HG02610 (cell line): ENCODE measurements at regions not wholly inside any gene's neighbourhood (a gene's known extent, or its start where the extent isn't known, plus 50 kb on each side); places are given as distances from the start of the nearest gene placed in this dataset.
"Not testable (repeated sequence)": the region's sequence is repeated elsewhere in the genome, so short reads cannot be mapped to it uniquely, and the experiment has no call there.

Source experiments
- ATAC-seq: cut with Tn5 transposase; IDR thresholded peaks from one replicate; pipeline ENCODE4 v1.9.1; 2021; ENCODE audit warnings: mild to moderate bottlenecking, moderate library complexity; ENCODE audit not compliant: unreplicated experiment

DNA sequence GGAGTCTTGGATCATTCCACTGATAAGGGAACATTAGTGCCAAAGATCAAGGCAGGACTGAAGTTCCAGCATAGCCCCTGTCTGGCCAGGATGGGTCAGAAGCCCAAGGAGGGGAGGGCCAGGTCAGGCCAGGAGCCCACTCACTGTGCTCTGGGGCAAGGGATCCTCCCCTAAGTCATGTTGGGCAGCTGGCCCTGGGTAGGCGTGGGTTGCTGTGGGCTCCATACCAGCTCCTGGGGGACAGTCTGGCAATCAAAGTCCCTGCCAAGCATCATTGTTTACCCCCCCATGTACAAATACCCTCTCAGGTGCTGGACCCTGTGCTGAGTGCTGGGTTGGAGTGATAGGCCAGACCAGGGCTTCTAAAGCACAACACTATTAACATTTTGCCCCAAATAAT, 130.5 kb downstream of the IRX5 start:
- ATAC-seq = no peak

DNA sequence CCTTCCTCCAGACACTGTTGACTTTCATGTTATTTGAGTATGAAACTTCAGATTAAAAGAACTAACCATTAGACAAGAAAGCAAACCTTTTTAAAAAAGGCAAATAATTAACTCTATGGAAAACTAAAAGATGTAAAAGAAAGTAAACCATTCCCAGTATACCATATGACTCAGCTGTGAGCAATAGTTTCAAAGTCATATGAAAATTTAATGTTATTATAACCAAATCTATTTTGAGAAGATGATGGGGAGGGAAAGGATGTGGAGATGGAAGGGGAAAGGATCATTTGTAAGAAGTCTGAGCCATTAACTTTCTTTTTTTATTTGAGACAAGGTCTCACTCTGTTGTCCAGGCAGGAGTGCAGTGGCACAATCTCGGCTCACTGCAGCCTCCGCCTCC, 131.8 kb downstream of the IRX5 start:
- no peak for ATAC-seq

DNA sequence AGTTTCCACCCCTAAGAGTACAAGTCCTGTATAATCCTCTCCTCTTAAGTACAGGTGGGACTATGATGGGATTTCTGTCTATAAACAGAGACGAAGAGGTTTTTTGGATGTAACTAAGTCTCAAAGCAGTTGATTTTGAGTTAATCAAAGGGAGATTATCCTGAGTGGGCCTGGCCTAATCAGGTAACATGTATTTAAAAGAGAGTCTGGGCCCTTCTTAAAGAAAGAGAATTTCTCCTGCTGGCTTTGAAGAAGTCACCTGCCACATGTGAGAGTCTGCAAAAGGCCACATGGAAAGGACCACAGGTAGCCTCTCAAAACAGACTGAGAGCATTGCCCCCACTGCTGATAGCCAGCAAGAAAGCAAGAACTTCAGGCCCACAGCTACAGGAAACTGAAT, 142.3 kb downstream of the IRX5 start:
- no peak for ATAC-seq

DNA sequence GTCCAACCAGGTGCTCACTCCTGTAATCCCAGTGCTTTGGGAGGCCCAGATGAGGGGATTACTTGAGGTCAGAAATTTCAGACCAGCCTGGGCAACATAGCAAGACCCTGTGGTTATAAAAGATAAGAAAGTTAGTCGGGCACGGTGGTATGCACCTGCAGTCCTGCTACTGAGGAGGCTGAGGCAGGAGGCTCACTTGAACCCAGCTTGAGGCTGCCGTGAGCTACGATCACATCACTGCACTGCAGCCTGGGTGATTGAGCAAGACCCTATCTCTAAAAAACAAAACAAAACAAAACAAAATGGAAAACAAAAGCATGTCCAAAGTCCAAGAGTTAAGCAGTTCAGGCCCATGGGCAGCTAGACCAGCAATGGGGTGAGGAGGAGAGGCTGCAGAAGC, 143.2 kb downstream of the IRX5 start:
- ATAC-seq = no peak

DNA sequence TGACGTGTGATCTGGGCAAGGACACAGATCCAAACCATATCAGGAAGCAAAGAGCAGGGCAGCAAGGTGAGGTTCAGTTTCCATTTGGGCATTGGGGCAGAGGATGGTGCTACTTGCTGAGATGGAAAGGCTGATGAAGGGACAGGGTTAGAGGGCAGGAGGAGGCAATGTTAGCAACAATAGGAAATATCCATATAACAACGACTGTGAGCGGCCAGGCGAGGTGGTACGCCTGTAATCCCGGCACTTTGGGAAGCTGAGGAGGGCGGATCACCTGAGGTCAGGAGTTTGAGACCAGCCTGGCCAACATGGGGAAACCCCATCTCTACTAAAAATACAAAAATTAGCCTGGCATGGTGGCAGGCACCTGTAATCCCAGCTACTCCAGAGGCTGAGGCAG, 144.5 kb downstream of the IRX5 start:
- ATAC-seq = not testable (repeated sequence)

DNA sequence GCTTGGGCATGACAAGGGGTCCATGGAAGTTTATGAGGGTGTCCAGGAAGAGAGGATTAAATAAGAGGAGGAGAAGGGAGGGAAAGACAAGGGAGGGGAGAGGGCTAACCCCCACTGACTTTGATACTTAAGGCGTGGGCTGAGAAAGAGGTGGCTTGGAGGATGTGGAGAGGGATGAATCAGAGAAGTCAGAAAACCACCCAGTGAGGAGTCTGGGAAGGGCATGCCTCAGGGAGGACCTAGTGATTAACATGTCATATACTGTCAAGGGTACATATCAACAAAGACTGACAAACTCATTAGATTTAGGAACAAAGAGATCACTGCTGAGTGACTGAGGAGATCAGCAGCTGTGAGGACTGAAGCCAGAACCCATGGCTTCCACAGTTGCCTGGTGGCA, 145.4 kb downstream of the IRX5 start:
- no peak for ATAC-seq

DNA sequence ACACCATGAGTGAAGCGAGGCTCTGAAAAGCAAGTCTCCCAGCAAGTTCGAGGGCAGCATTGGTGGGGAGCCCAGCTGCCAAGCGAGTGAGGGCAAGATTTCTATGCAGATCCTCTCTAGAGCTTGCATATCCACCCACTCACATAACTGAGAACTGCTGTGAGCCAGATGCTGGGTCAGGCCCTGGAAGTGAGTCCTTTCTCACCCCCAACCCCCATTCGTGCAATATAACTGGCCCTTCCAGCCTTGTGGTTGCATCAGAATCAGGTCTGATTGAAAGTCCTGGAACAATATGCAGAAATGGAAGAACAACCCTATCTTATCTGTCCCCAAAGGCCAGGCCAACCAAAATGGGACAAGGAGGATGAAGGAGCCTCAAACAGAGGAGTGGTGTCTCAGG, 146.6 kb downstream of the IRX5 start:
- ATAC-seq = no peak

DNA sequence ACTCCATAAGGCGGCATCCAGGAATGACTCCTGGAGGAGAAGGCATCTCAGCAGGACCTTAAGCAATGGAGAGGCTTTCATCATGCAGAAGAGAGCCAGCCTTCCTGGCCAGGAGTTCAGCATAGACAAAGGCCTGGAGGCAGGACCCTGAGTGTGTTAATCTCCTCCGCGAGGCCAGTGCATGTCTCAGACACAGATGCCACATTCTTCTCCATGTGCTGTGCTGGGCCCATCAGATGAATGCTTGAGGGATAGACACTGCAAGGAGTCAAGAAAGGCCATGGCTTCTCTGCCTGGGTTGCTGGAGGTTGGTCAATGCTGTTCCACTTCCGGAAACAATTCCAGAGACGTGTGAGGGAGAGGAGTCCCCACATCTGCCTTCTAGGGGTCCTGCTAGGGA, 147.5 kb downstream of the IRX5 start:
- ATAC-seq = no peak

DNA sequence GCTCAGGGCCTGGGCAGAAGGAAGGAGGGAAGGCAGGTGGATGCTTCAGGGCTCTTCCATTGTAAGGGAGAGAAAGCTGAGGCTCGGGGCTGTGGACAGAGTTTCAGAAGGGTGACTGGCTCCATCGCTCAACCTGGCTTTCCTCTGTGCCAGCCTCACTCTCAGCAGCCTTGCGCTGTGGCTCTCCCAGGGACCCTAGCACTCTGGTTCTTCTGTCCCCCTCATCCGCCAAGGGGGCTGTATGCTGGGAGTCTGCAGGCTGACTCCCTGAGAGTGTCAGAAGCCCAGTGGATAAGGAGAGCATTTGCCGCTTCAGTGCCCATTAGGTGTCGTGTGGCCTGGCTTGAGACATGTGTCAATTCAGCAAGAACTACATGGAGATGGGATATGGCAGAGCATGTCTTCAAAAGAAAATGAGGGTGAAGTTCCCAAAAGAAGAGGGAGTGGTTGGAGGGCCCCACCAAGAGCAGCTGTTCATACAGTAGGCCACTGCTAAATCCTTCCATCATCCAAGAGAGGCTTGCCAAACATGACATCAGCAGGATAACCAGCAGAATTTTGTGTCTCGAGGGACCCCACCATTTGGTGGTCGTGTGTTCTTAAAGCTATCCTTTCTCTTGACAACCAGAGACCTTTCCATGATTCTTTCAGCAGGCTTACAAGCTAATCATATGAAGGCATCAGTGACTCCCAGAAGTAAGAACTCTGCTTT, 148.2 kb downstream of the IRX5 start:
- no peak for ATAC-seq

DNA sequence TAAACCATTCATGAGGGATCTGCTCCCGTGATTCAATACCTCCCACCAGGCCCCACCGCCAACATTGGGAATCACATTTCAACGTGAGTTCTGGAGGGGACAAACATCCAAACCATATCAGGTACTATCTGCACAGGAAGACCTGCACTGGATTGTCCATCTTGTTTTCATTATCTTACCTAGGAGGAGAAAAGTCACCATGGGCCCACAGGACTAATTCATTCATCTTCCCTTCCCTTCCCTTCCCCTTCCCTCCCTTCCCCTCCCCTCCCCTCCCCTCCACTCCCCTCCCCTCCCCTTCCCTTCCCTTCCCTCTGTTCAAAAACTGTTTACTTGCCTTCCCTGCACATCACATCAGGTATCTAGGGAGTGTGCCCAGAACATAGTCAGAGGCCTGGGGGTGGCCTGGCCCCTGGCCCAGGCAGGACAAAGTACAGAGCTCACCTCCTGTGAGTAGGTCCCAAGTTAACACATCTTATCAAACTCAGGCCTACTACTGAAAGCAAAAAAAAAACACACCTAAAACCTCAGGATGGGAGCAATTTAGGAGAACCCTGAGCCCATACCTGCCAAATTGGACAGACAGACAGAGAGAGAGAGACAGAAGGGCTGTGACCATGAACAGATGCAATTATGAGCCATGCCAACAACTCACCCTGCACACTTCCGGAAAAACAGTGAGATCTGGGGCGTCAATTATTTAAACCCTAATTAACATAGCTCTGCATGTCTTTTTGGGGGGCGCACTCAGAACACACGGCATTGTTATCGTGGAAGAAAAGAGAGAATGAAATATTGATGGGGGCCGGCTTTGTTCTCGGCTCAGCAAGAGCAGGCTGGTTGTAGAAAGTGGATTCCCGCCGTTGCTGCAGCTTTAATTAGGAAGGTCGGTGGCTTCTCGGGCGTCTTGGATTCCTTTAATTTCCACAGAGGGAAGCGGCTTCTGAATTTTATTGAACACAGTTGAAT, 151.2 kb downstream of the IRX5 start:
- no peak for ATAC-seq

DNA sequence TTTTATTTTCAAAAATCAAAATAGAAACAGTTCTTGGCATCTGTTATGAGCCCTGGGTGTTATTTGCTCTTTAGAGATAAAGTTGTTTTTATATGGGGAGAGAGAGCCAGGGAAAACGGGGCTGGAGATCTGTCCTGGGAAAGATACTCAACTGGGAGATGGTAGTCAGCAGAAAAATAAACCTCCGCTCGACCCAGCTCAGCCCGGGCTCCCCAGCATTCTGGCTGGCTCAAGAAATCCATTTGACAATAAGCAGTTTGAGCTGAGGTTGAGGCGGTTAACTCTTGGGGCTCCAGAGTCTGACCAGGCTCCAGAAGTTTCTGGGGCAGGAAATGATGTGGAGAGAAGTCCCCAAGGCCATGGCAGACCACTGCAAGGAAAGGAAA, 151.9 kb downstream of the IRX5 start:
- ATAC-seq = no peak

DNA sequence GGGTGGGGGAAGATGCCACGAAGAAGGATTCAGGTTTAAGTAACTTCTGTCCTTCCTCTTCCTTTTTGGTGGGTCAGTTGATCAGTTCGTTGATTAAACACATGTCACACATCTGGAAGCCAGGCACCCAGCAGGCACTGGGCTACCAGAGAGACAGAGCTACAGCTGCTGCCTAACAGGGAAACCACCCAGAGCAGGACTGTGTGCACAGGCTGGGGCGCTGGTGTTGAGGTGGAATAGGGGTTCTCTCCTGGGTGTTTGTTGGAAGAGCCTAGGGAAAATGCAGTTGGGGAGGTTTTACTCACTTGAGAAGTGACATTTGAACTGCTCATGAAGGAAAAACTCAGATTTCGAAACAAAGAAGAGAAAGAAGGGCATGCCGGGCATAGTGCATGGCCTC, 152.4 kb downstream of the IRX5 start:
- ATAC-seq = no peak

DNA sequence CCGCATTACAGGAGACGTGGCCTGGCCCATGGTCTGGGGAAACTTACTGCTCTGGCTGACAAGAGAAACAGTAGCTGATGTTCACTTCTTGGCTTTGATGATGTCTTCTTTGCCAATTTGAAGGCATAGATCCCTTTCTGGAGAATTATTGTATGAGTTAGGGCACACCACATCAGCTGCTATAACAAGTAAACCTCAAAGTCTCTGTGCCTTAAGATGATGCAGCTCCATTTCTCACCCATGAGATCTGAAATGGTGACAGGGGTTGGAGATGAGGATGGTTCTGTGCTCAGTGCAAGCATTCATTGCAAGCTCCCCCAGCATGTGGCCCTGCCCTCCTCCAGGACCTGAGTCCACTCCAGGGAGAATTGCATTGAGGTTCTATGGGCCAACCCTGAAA, 157.4 kb downstream of the IRX5 start:
- ATAC-seq = no peak

DNA sequence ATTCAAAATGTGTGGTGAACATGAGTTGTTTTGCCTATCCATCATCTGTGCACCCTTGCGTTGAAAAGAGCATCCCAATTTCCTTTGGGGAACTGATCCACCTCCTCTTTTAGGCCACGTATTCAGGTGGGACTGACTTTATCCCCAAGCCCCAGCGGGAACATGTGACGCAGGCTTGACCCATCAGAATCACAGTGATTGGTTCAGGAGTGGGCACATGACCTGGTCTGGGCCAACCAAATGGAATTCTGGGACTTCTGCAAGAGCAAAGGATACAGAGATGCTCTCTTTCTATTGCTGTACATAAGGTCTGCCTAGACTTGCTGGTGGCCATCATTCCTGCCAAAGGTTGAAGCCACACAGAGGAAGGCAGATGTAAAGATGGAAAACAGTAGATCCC, 158.9 kb downstream of the IRX5 start:
- ATAC-seq = no peak

DNA sequence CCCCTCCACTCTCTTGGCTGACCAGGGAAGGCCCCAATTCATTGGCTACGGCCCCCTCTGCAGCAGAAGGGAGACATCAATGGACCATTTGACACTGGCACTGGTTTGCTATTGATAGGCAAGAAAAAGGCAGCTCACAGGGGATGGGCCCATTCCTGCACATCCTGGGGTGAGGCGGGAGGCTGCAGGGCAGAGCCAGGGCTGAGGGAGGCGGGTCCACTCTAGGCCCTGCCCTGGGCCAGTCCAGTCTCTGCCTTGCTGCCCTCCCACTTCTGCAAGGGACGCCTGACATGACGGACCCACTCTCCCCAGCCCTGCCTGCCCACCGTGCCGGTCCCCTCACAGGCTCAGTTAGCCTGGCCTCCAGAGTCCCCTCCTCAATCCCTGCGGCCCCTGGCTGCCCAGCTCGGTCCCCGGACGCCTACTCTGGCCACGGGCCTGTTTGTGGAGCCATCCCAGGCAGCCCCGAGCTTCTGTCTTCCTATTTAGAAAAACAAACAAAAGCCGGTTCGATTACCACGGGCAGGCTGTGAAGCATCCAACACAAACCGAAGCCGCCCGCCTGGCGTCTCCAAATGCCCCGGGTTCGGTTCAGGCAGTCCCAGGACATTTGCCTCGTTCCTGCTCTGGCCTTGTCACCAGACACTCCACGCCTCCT, 160.7 kb downstream of the IRX5 start:
- no peak for ATAC-seq

DNA sequence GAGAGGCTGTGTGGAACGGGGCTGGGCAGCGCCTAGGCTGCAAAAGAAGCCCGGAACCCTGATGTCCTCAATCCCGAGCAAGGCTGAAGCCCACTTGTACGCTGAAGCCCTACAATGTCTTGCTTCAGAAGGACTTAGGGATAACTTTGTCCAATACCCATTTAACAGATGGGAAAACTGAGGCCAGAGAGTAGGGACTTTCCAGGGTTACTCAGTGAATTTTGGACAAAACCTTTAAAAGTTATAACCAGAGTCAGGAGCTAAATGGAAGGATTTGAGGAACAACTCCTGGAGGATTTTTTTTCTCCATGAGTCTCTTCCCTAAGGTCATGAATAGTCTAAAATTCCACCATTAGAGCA, 161.2 kb downstream of the IRX5 start:
- no peak for ATAC-seq

DNA sequence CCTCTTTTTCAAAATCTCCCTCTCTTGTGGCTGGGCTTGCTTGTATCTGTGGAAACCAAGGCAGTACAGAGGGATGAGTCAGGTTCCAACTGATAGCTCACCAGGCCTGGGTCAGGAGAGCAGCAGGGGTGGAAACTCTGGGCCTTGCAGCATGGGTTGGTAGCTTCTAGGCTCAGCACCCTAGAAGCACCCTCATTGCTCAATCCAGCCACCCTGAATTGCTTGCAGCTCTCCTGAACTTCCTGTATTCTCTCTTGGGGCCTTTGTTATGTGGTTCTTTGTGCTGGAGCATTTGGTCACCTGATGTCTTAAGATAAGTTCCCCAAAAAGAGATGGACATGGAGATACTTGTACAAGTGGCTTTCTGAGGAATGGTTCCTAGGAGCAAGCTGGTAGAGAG, 169.4 kb downstream of the IRX5 start:
- ATAC-seq = no peak

DNA sequence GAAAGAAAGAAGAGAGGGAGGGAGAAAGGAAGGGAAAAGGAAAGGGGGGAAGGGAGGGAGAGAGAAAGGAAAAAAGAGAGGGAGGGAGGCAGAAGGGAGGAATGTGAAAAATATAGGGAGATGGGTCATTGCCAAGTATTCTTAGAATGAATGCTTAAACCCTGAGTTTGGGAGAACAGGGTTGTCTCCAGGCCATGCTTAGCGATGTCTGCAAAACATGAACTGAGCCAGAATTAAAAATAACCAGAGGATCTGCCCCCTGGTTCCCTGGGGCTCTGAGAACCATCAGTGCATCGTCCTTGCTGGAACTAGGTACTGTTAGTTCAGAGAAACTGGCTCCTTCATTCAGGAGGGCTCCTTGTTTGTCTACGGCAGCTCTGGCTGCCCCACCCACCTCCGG, 170.4 kb downstream of the IRX5 start:
- ATAC-seq = no peak

DNA sequence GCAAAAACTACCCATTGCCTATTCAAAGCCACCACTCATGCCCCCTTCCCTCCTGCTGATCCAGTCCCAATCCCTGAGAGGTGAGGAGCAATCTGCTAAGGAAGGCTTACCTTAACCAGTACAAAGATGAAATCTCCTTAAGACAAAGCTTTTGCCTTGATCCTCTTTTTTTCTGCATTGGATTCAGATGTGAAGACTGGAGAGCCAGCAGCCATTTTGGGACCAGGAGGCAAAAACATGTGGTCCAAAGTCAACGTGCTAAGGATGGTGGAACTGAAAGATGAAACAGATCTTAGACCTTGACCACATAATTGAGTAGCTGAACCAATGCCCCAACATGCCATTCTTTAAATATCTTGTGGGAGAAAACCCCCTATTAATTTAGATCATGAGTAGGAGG, 171.4 kb downstream of the IRX5 start:
- no peak for ATAC-seq

DNA sequence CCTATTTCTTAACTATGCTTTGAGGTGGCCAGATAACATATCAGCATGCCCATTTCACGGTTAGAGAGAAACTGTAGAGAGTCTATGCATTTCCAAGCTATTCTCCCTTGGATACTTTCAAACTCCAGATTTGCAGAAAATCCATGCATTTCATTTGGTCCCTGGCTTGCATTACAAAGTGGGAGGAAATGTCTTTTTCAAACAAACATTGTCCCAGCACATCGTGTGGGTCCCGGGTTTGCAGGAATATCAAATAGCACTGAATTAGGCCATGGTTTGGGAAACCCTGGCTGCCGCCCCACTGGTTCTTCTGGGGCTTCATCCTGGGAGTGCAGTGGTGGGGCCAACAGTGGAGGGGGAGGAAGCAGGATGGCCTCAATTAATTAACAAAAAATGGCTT, 171.9 kb downstream of the IRX5 start:
- ATAC-seq = no peak

DNA sequence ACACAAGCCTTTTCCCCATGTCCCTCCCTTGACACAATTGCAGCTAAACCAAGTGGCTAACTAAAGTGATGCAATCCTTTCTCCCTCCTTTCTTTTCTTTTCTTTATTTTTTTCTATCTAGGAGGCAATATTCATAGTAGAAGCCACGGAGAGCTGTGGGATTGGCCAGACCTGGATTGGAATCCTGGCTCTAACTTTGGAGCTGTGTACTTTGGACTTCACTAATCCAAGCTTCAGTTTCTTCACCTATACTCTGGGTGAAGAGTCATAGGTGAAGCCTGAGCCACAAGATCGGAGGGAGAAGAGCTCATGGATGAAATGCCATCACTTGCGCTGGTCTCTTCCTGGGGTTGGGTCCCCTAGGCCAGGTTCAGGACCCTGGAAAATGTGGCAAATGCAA, 177.2 kb downstream of the IRX5 start:
- ATAC-seq = no peak

DNA sequence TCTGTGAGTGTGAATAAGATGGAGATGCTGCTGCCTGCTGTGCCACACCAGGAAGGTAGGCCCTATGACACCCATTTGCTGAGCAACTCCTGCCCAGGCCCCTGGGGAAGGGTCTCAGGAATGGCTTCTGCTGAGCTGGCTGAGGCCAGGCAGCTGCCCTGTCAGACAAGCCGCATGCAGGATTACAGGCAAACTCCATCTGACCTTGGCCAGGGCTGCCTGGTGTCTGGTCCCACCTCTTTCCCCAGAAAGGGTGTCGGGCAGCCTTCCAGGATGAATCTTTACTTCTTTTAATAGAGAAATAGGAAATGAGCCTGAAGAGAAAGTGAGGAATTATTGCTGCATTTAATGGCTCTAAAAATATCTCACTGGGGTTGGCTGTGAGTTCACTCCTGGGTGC, 182.5 kb downstream of the IRX5 start:
- ATAC-seq = no peak
